G401.6 (cell line): ENCODE measurements at regions not wholly inside any gene's neighbourhood (a gene's known extent, or its start where the extent isn't known, plus 50 kb on each side); places are given as distances from the start of the nearest gene placed in this dataset.
"Not testable (repeated sequence)": the region's sequence is repeated elsewhere in the genome, so short reads cannot be mapped to it uniquely, and the experiment has no call there.

ENCODE experiments used
- FAIRE-seq: peaks from 2 replicates; lab custom pipeline; 2012; peaks lifted over from hg19 to GRCh38; lab: Jason Lieb, UNC

GRCh38 chr5:101637599-101637998 is 658.5 kb downstream of the SLCO4C1 start:
- FAIRE-seq, result no peak

- not testable (repeated sequence) for FAIRE-seq
Measured at GRCh38 chr5:101627770-101628169, 668.3 kb downstream of the SLCO4C1 start.

GRCh38 chr5:101626572-101626971 is 669.5 kb downstream of the SLCO4C1 start:
- no peak for FAIRE-seq

- no peak for FAIRE-seq
Measured at GRCh38 chr5:101611039-101611438, 685.0 kb downstream of the SLCO4C1 start.

GRCh38 chr5:101608322-101608721 is 687.8 kb downstream of the SLCO4C1 start:
- FAIRE-seq, result no peak

GRCh38 chr5:101605700-101606099 is 690.4 kb downstream of the SLCO4C1 start:
- no peak for FAIRE-seq

GRCh38 chr5:101600614-101601013 is 695.5 kb downstream of the SLCO4C1 start:
- no peak for FAIRE-seq

- no peak for FAIRE-seq
Measured at GRCh38 chr5:101590384-101590783, 687.3 kb upstream of the ST8SIA4 start.

GRCh38 chr5:101585366-101585765 is 682.3 kb upstream of the ST8SIA4 start:
- FAIRE-seq, result no peak

GRCh38 chr5:101580591-101580990 is 677.5 kb upstream of the ST8SIA4 start:
- no peak for FAIRE-seq

GRCh38 chr5:101574017-101574416 is 670.9 kb upstream of the ST8SIA4 start:
- FAIRE-seq, result no peak

GRCh38 chr5:101561018-101561417 is 657.9 kb upstream of the ST8SIA4 start:
- no peak for FAIRE-seq

- FAIRE-seq, result no peak
Measured at GRCh38 chr5:101543780-101544179, 640.7 kb upstream of the ST8SIA4 start.

GRCh38 chr5:101539315-101539714 is 636.2 kb upstream of the ST8SIA4 start:
- no peak for FAIRE-seq

- no peak for FAIRE-seq
Measured at GRCh38 chr5:101535626-101536025, 632.5 kb upstream of the ST8SIA4 start.

GRCh38 chr5:101534491-101535110 is 631.5 kb upstream of the ST8SIA4 start:
- no peak for FAIRE-seq

GRCh38 chr5:101532430-101532829 is 629.3 kb upstream of the ST8SIA4 start:
- FAIRE-seq, result no peak

GRCh38 chr5:101531026-101531425 is 627.9 kb upstream of the ST8SIA4 start:
- FAIRE-seq, result no peak

GRCh38 chr5:101529094-101529493 is 626.0 kb upstream of the ST8SIA4 start:
- FAIRE-seq, result not testable (repeated sequence)

GRCh38 chr5:101520417-101520816 is 617.3 kb upstream of the ST8SIA4 start:
- no peak for FAIRE-seq

- FAIRE-seq, result no peak
Measured at GRCh38 chr5:101517795-101518194, 614.7 kb upstream of the ST8SIA4 start.

GRCh38 chr5:101515721-101516120 is 612.6 kb upstream of the ST8SIA4 start:
- no peak for FAIRE-seq

GRCh38 chr5:101505891-101506570 is 602.9 kb upstream of the ST8SIA4 start:
- no peak for FAIRE-seq

GRCh38 chr5:101482931-101483330 is 579.8 kb upstream of the ST8SIA4 start:
- no peak for FAIRE-seq
